ENCODE measurements at regions not wholly inside any gene's neighbourhood (a gene's known extent, or its start where the extent isn't known, plus 50 kb on each side); places are given as distances from the start of the nearest gene placed in this dataset.

GRCh38 chr7:49580000-49580399, 193.4 kb upstream of the VWC2 start:
- TF ChIP-seq POLR2A (IDR thresholded peaks at IDR 0.05; ENCODE audit: extremely low read depth, insufficient read length) (no peak), CTCF (IDR thresholded peaks at IDR 0.05; ENCODE audit: low read depth, low read length) (no peak), MYC (IDR thresholded peaks at IDR 0.05; ENCODE audit: low read depth, low read length) (no peak)
